DOHH2 (cell line): ENCODE measurements at regions not wholly inside any gene's neighbourhood (a gene's known extent, or its start where the extent isn't known, plus 50 kb on each side); places are given as distances from the start of the nearest gene placed in this dataset.
"Not testable (repeated sequence)": the region's sequence is repeated elsewhere in the genome, so short reads cannot be mapped to it uniquely, and the experiment has no call there.

Experiments
- H3F3A ChIP-seq: fragments of 200-600 bp; sonication (generic), shearing (Covaris generic); 2 replicates; pipeline ENCODE4 v1.6.0; 2016; ENCODE audit warnings: antibody characterized with exemption, mild to moderate bottlenecking; ENCODE audit not compliant: control insufficient read depth, insufficient read depth
- H3K27ac ChIP-seq: fragments of 200-600 bp; sonication (generic); 2 replicates; pipeline ENCODE4 v1.5.1; 2014; ENCODE audit warnings: low read depth, mild to moderate bottlenecking, low read length, moderate library complexity
- H3K27me3 ChIP-seq: fragments of 200-600 bp; sonication (generic); 2 replicates; pipeline ENCODE4 v1.6.1; 2014; ENCODE audit warnings: mild to moderate bottlenecking, low read length, mixed read lengths; ENCODE audit not compliant: control insufficient read depth
- H3K36me3 ChIP-seq: fragments of 200-600 bp; sonication (generic); 2 replicates; pipeline ENCODE4 v1.6.1; 2014; ENCODE audit warnings: mild to moderate bottlenecking, low read length, moderate library complexity, mixed read lengths; ENCODE audit not compliant: control insufficient read depth
- H3K4me1 ChIP-seq: fragments of 200-600 bp; sonication (generic); 2 replicates; pipeline ENCODE4 v1.6.1; 2014; ENCODE audit warnings: mild to moderate bottlenecking, low read length, mixed read lengths; ENCODE audit not compliant: control insufficient read depth
- H3K4me2 ChIP-seq: fragments of 200-600 bp; sonication (generic); 2 replicates; pipeline ENCODE4 v1.6.0; 2014; ENCODE audit warnings: mild to moderate bottlenecking, low read length, moderate library complexity
- H3K4me3 ChIP-seq: fragments of 200-600 bp; sonication (generic); 2 replicates; pipeline ENCODE4 v1.5.1; 2014; ENCODE audit warnings: mild to moderate bottlenecking, low read length, mixed read lengths
- H3K79me2 ChIP-seq: fragments of 200-600 bp; sonication (generic); 2 replicates; pipeline ENCODE4 v1.6.1; 2014; ENCODE audit warnings: mild to moderate bottlenecking, low read length, mixed read lengths; ENCODE audit not compliant: control insufficient read depth
- H3K9me2 ChIP-seq: fragments of 200-600 bp; sonication (generic); replicated peaks from 2 replicates; pipeline ENCODE4 v1.6.1; 2014; ENCODE audit warnings: mild to moderate bottlenecking, low read length, mixed read lengths; ENCODE audit not compliant: control insufficient read depth
- H3K9me3 ChIP-seq: fragments of 200-600 bp; sonication (generic); 2 replicates; pipeline ENCODE4 v1.6.1; 2014; ENCODE audit warnings: antibody characterized with exemption, low read length, mixed read lengths; ENCODE audit not compliant: control insufficient read depth, insufficient read depth
- H4K20me1 ChIP-seq: fragments of 200-600 bp; sonication (generic); 2 replicates; pipeline ENCODE4 v1.6.0; 2014; ENCODE audit warnings: low read depth, mild to moderate bottlenecking, antibody characterized with exemption, low read length, moderate library complexity; ENCODE audit not compliant: control insufficient read depth, insufficient read depth
- CTCF ChIP-seq: fragments of 200-600 bp; sonication (generic); IDR thresholded peaks from one replicate; pipeline ENCODE4 v1.5.1; 2014; ENCODE audit warnings: antibody characterized with exemption, mild to moderate bottlenecking, low read depth, low read length; ENCODE audit not compliant: poor library complexity, severe bottlenecking
- EZH2phosphoT487 ChIP-seq: fragments of 200-600 bp; sonication (generic); IDR thresholded peaks from 2 replicates; pipeline ENCODE4 v1.6.1; 2017; ENCODE audit warnings: borderline replicate concordance, mild to moderate bottlenecking, antibody characterized with exemption, low read length, moderate library complexity, mixed read lengths

GRCh38 chr2:66164470-66164869 lies 270.5 kb upstream of the MEIS1 start:
- Histone ChIP-seq H4K20me1 (no peaks in the 10 kb centered on the region), H3K4me1 (no peaks in the 10 kb centered on the region), H3F3A (no peaks in the 10 kb centered on the region), H3K27ac (no peak overlapping the region), H3K4me3 (no peak overlapping the region), H3K4me2 (no peak overlapping the region), H3K79me2 (no peaks in the 10 kb centered on the region), H3K27me3 (no peaks in the 10 kb centered on the region), H3K9me2 (no peaks in the 10 kb centered on the region), H3K36me3 (no peaks in the 10 kb centered on the region), H3K9me3 (no peaks in the 10 kb centered on the region)
- TF ChIP-seq CTCF = no peak
- TF ChIP-seq EZH2phosphoT487 = no peak

- Histone ChIP-seq H3K36me3 (no peaks in the 10 kb centered on the region), H3K4me1 (no peaks in the 10 kb centered on the region), H3K4me3 (no peak overlapping the region), H3K9me3 (no peaks in the 10 kb centered on the region), H3K79me2 (no peaks in the 10 kb centered on the region), H3K4me2 (no peak overlapping the region), H3F3A (no peaks in the 10 kb centered on the region), H4K20me1 (no peaks in the 10 kb centered on the region), H3K27me3 (no peaks in the 10 kb centered on the region), H3K27ac (no peak overlapping the region), H3K9me2 (no peaks in the 10 kb centered on the region)
- TF ChIP-seq EZH2phosphoT487 (no peak), CTCF (no peak)
These were observed 278.8 kb upstream of the MEIS1 start for GRCh38 chr2:66156171-66156570.

- Histone ChIP-seq H3K4me3 (no peak overlapping the region), H3K79me2 (no peaks in the 10 kb centered on the region)
- TF ChIP-seq EZH2phosphoT487 = no peak
- TF ChIP-seq CTCF = no peak
These were observed 281.0 kb upstream of the MEIS1 start for GRCh38 chr2:66153941-66154340.

GRCh38 chr2:66145490-66145889 lies 289.4 kb upstream of the MEIS1 start:
- Histone ChIP-seq H3K36me3 (no peaks in the 10 kb centered on the region), H3K4me3 (no peak overlapping the region), H3K9me2 (no peaks in the 10 kb centered on the region), H3K79me2 (no peaks in the 10 kb centered on the region), H3K4me2 (no peak overlapping the region), H4K20me1 (no peaks in the 10 kb centered on the region), H3K4me1 (no peaks in the 10 kb centered on the region), H3K9me3 (no peaks in the 10 kb centered on the region), H3K27me3 (no peaks in the 10 kb centered on the region), H3K27ac (no peak overlapping the region), H3F3A (no peaks in the 10 kb centered on the region)
- no peak for TF ChIP-seq CTCF
- no peak for TF ChIP-seq EZH2phosphoT487

More at GRCh38 chr2:66153941-66154340, 281.0 kb upstream of the MEIS1 start:
- Histone ChIP-seq H3F3A (no peaks in the 10 kb centered on the region), H4K20me1 (no peaks in the 10 kb centered on the region), H3K4me1 (no peaks in the 10 kb centered on the region), H3K9me2 (no peaks in the 10 kb centered on the region), H3K9me3 (no peaks in the 10 kb centered on the region), H3K4me2 (no peak overlapping the region), H3K36me3 (no peaks in the 10 kb centered on the region), H3K27ac (no peak overlapping the region), H3K27me3 (no peaks in the 10 kb centered on the region)

GRCh38 chr2:66144324-66144723 lies 290.6 kb upstream of the MEIS1 start:
- not testable (repeated sequence) for H3K27ac ChIP-seq, H3K27me3 ChIP-seq, H3K9me3 ChIP-seq, H3K4me3 ChIP-seq, H3K4me2 ChIP-seq, H3K9me2 ChIP-seq, H4K20me1 ChIP-seq, H3K4me1 ChIP-seq, H3K79me2 ChIP-seq, H3F3A ChIP-seq, H3K36me3 ChIP-seq
